H9 (cell line): ENCODE measurements at regions not wholly inside any gene's neighbourhood (a gene's known extent, or its start where the extent isn't known, plus 50 kb on each side); places are given as distances from the start of the nearest gene placed in this dataset.

Source experiments
- DNase-seq: peaks from one replicate; pipeline ENCODE4 v3.0.0-alpha.2; 2017
- H2AFZ ChIP-seq: one replicate; pipeline ENCODE4 v1.6.1; 2013; ENCODE audit warnings: mild to moderate bottlenecking, low read length, control low read depth, moderate library complexity
- H2AK5ac ChIP-seq: 2 replicates; pipeline ENCODE4 v1.6.1; 2013; ENCODE audit warnings: low read length, control low read depth, mixed read lengths; ENCODE audit not compliant: insufficient read length
- H2BK120ac ChIP-seq: one replicate; pipeline ENCODE4 v1.6.1; 2013; ENCODE audit warnings: low read depth, mild to moderate bottlenecking, low read length, control low read depth, inconsistent platforms; ENCODE audit not compliant: poor library complexity, severe bottlenecking
- H2BK12ac ChIP-seq: 2 replicates; pipeline ENCODE4 v1.6.1; 2013; ENCODE audit warnings: low read length, control low read depth, mixed read lengths, low read depth; ENCODE audit not compliant: insufficient read length
- H2BK15ac ChIP-seq: 2 replicates; pipeline ENCODE4 v1.6.1; 2013; ENCODE audit warnings: low read depth, low read length, control low read depth
- H2BK20ac ChIP-seq: one replicate; pipeline ENCODE4 v1.6.1; 2013; ENCODE audit warnings: low read depth, mild to moderate bottlenecking, low read length, control low read depth, inconsistent platforms; ENCODE audit not compliant: poor library complexity, severe bottlenecking
- H2BK5ac ChIP-seq: 2 replicates; pipeline ENCODE4 v1.6.1; 2013; ENCODE audit warnings: low read length, control low read depth, mixed read lengths; ENCODE audit not compliant: insufficient read length
- H3K14ac ChIP-seq: 2 replicates; pipeline ENCODE4 v1.6.1; 2013; ENCODE audit warnings: low read length, control low read depth; ENCODE audit not compliant: insufficient read depth
- H3K18ac ChIP-seq: 2 replicates; pipeline ENCODE4 v1.6.1; 2013; ENCODE audit warnings: low read depth, mild to moderate bottlenecking, mixed read lengths, low read length, control low read depth; ENCODE audit not compliant: insufficient read length
- H3K23ac ChIP-seq: 2 replicates; pipeline ENCODE4 v1.6.1; 2013; ENCODE audit warnings: low read length, control low read depth, mixed read lengths, low read depth; ENCODE audit not compliant: insufficient read length
- H3K23me2 ChIP-seq: 2 replicates; pipeline ENCODE4 v1.6.1; 2013; ENCODE audit warnings: low read depth, mild to moderate bottlenecking, mixed read lengths, low read length, control low read depth; ENCODE audit not compliant: insufficient read length, poor library complexity, severe bottlenecking
- H3K27ac ChIP-seq: 2 replicates; pipeline ENCODE4 v1.5.1; 2013; ENCODE audit warnings: low read length, control low read depth, mixed read lengths, low read depth; ENCODE audit not compliant: insufficient read length
- H3K27me3 ChIP-seq: 2 replicates; pipeline ENCODE4 v1.6.1; 2013; ENCODE audit warnings: low read length, control low read depth, inconsistent platforms; ENCODE audit not compliant: insufficient read depth
- H3K4ac ChIP-seq: 2 replicates; pipeline ENCODE4 v1.6.1; 2013; ENCODE audit warnings: low read depth, mild to moderate bottlenecking, control low read depth, inconsistent platforms, low read length, moderate library complexity
- H3K4me1 ChIP-seq: 2 replicates; pipeline ENCODE4 v1.6.1; 2013; ENCODE audit warnings: low read length, control low read depth, inconsistent platforms; ENCODE audit not compliant: insufficient read depth
- H3K4me2 ChIP-seq: 2 replicates; pipeline ENCODE4 v1.6.1; 2013; ENCODE audit warnings: low read length, control low read depth, mixed read lengths; ENCODE audit not compliant: insufficient read length, insufficient read depth
- H3K56ac ChIP-seq: 2 replicates; pipeline ENCODE4 v1.6.1; 2013; ENCODE audit warnings: low read depth, mild to moderate bottlenecking, mixed read lengths, low read length, control low read depth; ENCODE audit not compliant: insufficient read length
- H3K79me1 ChIP-seq: 2 replicates; pipeline ENCODE4 v1.6.1; 2013; ENCODE audit warnings: low read depth, mild to moderate bottlenecking, moderate library complexity, low read length, control low read depth, inconsistent platforms; ENCODE audit not compliant: insufficient read depth, poor library complexity, severe bottlenecking
- H3K79me2 ChIP-seq: 2 replicates; pipeline ENCODE4 v1.6.1; 2013; ENCODE audit warnings: low read length, control low read depth, inconsistent platforms; ENCODE audit not compliant: insufficient read depth
- H3K9ac ChIP-seq: 2 replicates; pipeline ENCODE4 v1.6.1; 2013; ENCODE audit warnings: low read length, control low read depth, mixed read lengths; ENCODE audit not compliant: insufficient read length; ENCODE audit errors: extremely low read depth
- H3K9me3 ChIP-seq: one replicate; pipeline ENCODE4 v1.6.1; 2013; ENCODE audit warnings: low read depth, low read length, inconsistent platforms; ENCODE audit not compliant: control insufficient read depth
- H3T11ph ChIP-seq: one replicate; pipeline ENCODE4 v1.6.1; 2013; ENCODE audit warnings: mild to moderate bottlenecking, low read length, control low read depth, inconsistent platforms
- H4K20me1 ChIP-seq: one replicate; pipeline ENCODE4 v1.6.1; 2013; ENCODE audit not compliant: control insufficient read depth, insufficient read length, insufficient read depth
- H4K5ac ChIP-seq: 2 replicates; pipeline ENCODE4 v1.6.1; 2013; ENCODE audit warnings: low read depth, mild to moderate bottlenecking, mixed read lengths, low read length, control low read depth; ENCODE audit not compliant: insufficient read length
- H4K8ac ChIP-seq: replicated peaks from 2 replicates; pipeline ENCODE4 v1.6.1; 2013; ENCODE audit warnings: low read length, control low read depth, mixed read lengths, low read depth; ENCODE audit not compliant: insufficient read length
- H4K91ac ChIP-seq: 2 replicates; pipeline ENCODE4 v1.6.1; 2013; ENCODE audit warnings: low read depth, mild to moderate bottlenecking, moderate library complexity, mixed read lengths, low read length, control low read depth; ENCODE audit not compliant: insufficient read length
- H3K27ac Mint-ChIP-seq, 3 experiments: 2 replicates in 2 of 3; 3 replicates in 1 of 3; pipeline ENCODE4 v1.8.0; 2020 to 2021; ENCODE audit warnings: mixed read lengths in 3 of 3, mild to moderate bottlenecking in 1 of 3, moderate library complexity in 1 of 3
- H3K27me3 Mint-ChIP-seq: 2 replicates; pipeline ENCODE4 v1.8.0; 2021; ENCODE audit warnings: low read depth, mild to moderate bottlenecking, moderate library complexity, mixed read lengths
- H3K36me3 Mint-ChIP-seq, 3 experiments: 2 replicates in 2 of 3; 3 replicates in 1 of 3; pipeline ENCODE4 v1.8.0; 2020 to 2021; ENCODE audit warnings: low read depth in 3 of 3, mixed read lengths in 3 of 3; ENCODE audit not compliant: insufficient read depth in 1 of 3
- H3K4me1 Mint-ChIP-seq, 2 experiments: 2 replicates each; pipeline ENCODE4 v1.8.0; 2020; ENCODE audit warnings: mixed read lengths in 2 of 2
- H3K4me3 Mint-ChIP-seq, 2 experiments: 2 replicates in 1 of 2; 3 replicates in 1 of 2; pipeline ENCODE4 v1.8.0; 2020 to 2021; ENCODE audit warnings: mild to moderate bottlenecking in 2 of 2, mixed read lengths in 2 of 2, moderate library complexity in 1 of 2
- H3K9me3 Mint-ChIP-seq, 2 experiments: 2 replicates in 1 of 2; 3 replicates in 1 of 2; pipeline ENCODE4 v1.8.0; 2020; ENCODE audit warnings: mild to moderate bottlenecking in 2 of 2, mixed read lengths in 2 of 2, moderate library complexity in 1 of 2
- CTCF ChIP-seq: fragments of 200-600 bp; sonication (generic); conservative IDR thresholded peaks from 3 replicates; pipeline ENCODE4 v1.8.0; 2021; ENCODE audit warnings: antibody characterized with exemption, mild to moderate bottlenecking

GRCh38 chr11:91093141-91093540 lies 870.3 kb upstream of the CHORDC1 start:
- Mint-ChIP-seq H3K36me3 (no peaks in the 10 kb centered on the region), H3K4me3 (no peak overlapping the region), H3K27ac (no peak overlapping the region), H3K9me3 (no peaks in the 10 kb centered on the region), H3K4me1 (no peaks in the 10 kb centered on the region), H3K27me3 (no peaks in the 10 kb centered on the region)
- no peaks in the 10 kb centered on the region for H3K4me1 ChIP-seq
- no peak for TF ChIP-seq CTCF
- H2AFZ ChIP-seq: no peak overlapping the region
- no peak overlapping the region for H2BK12ac ChIP-seq
- H4K91ac ChIP-seq: no peak overlapping the region
- H3K23me2 ChIP-seq: no peaks in the 10 kb centered on the region
- no peak overlapping the region for H3K4ac ChIP-seq
- no peak overlapping the region for H3K56ac ChIP-seq
- H3K14ac ChIP-seq: no peak overlapping the region
- no peak overlapping the region for H4K5ac ChIP-seq
- H2BK5ac ChIP-seq: no peak overlapping the region
- H4K20me1 ChIP-seq: no peaks in the 10 kb centered on the region
- H2BK120ac ChIP-seq: no peak overlapping the region
- H3K23ac ChIP-seq: no peak overlapping the region
- DNase-seq: no peak
- H3K4me2 ChIP-seq: no peak overlapping the region
- no peaks in the 10 kb centered on the region for H3K9me3 ChIP-seq
- H2BK15ac ChIP-seq: no peak overlapping the region
- H4K8ac ChIP-seq: no peak overlapping the region
- H2AK5ac ChIP-seq: no peak overlapping the region
- no peak overlapping the region for H3K9ac ChIP-seq
- H2BK20ac ChIP-seq: no peak overlapping the region
- no peaks in the 10 kb centered on the region for H3K79me1 ChIP-seq
- no peaks in the 10 kb centered on the region for H3K79me2 ChIP-seq
- H3T11ph ChIP-seq: no peak overlapping the region
- H3K18ac ChIP-seq: no peak overlapping the region
- H3K27me3 ChIP-seq: no peaks in the 10 kb centered on the region
- no peak overlapping the region for H3K27ac ChIP-seq
